H9 (cell line): ENCODE measurements at regions not wholly inside any gene's neighbourhood (a gene's known extent, or its start where the extent isn't known, plus 50 kb on each side); places are given as distances from the start of the nearest gene placed in this dataset.
A peak's percentile ranks its signal among the peaks of the same experiment; 100 is the strongest.

ENCODE experiments used
- DNase-seq: peaks from one replicate; pipeline ENCODE4 v3.0.0-alpha.2; 2017
- H2AFZ ChIP-seq: one replicate; pipeline ENCODE4 v1.6.1; 2013; ENCODE audit warnings: mild to moderate bottlenecking, low read length, control low read depth, moderate library complexity
- H2AK5ac ChIP-seq: 2 replicates; pipeline ENCODE4 v1.6.1; 2013; ENCODE audit warnings: low read length, control low read depth, mixed read lengths; ENCODE audit not compliant: insufficient read length
- H2BK120ac ChIP-seq: one replicate; pipeline ENCODE4 v1.6.1; 2013; ENCODE audit warnings: low read depth, mild to moderate bottlenecking, low read length, control low read depth, inconsistent platforms; ENCODE audit not compliant: poor library complexity, severe bottlenecking
- H2BK12ac ChIP-seq: 2 replicates; pipeline ENCODE4 v1.6.1; 2013; ENCODE audit warnings: low read length, control low read depth, mixed read lengths, low read depth; ENCODE audit not compliant: insufficient read length
- H2BK15ac ChIP-seq: 2 replicates; pipeline ENCODE4 v1.6.1; 2013; ENCODE audit warnings: low read depth, low read length, control low read depth
- H2BK20ac ChIP-seq: one replicate; pipeline ENCODE4 v1.6.1; 2013; ENCODE audit warnings: low read depth, mild to moderate bottlenecking, low read length, control low read depth, inconsistent platforms; ENCODE audit not compliant: poor library complexity, severe bottlenecking
- H2BK5ac ChIP-seq: 2 replicates; pipeline ENCODE4 v1.6.1; 2013; ENCODE audit warnings: low read length, control low read depth, mixed read lengths; ENCODE audit not compliant: insufficient read length
- H3K14ac ChIP-seq: 2 replicates; pipeline ENCODE4 v1.6.1; 2013; ENCODE audit warnings: low read length, control low read depth; ENCODE audit not compliant: insufficient read depth
- H3K18ac ChIP-seq: 2 replicates; pipeline ENCODE4 v1.6.1; 2013; ENCODE audit warnings: low read depth, mild to moderate bottlenecking, mixed read lengths, low read length, control low read depth; ENCODE audit not compliant: insufficient read length
- H3K23ac ChIP-seq: 2 replicates; pipeline ENCODE4 v1.6.1; 2013; ENCODE audit warnings: low read length, control low read depth, mixed read lengths, low read depth; ENCODE audit not compliant: insufficient read length
- H3K23me2 ChIP-seq: 2 replicates; pipeline ENCODE4 v1.6.1; 2013; ENCODE audit warnings: low read depth, mild to moderate bottlenecking, mixed read lengths, low read length, control low read depth; ENCODE audit not compliant: insufficient read length, poor library complexity, severe bottlenecking
- H3K27ac ChIP-seq: 2 replicates; pipeline ENCODE4 v1.5.1; 2013; ENCODE audit warnings: low read length, control low read depth, mixed read lengths, low read depth; ENCODE audit not compliant: insufficient read length
- H3K27me3 ChIP-seq: 2 replicates; pipeline ENCODE4 v1.6.1; 2013; ENCODE audit warnings: low read length, control low read depth, inconsistent platforms; ENCODE audit not compliant: insufficient read depth
- H3K4ac ChIP-seq: 2 replicates; pipeline ENCODE4 v1.6.1; 2013; ENCODE audit warnings: low read depth, mild to moderate bottlenecking, control low read depth, inconsistent platforms, low read length, moderate library complexity
- H3K4me1 ChIP-seq: 2 replicates; pipeline ENCODE4 v1.6.1; 2013; ENCODE audit warnings: low read length, control low read depth, inconsistent platforms; ENCODE audit not compliant: insufficient read depth
- H3K4me2 ChIP-seq: 2 replicates; pipeline ENCODE4 v1.6.1; 2013; ENCODE audit warnings: low read length, control low read depth, mixed read lengths; ENCODE audit not compliant: insufficient read length, insufficient read depth
- H3K56ac ChIP-seq: 2 replicates; pipeline ENCODE4 v1.6.1; 2013; ENCODE audit warnings: low read depth, mild to moderate bottlenecking, mixed read lengths, low read length, control low read depth; ENCODE audit not compliant: insufficient read length
- H3K79me1 ChIP-seq: 2 replicates; pipeline ENCODE4 v1.6.1; 2013; ENCODE audit warnings: low read depth, mild to moderate bottlenecking, moderate library complexity, low read length, control low read depth, inconsistent platforms; ENCODE audit not compliant: insufficient read depth, poor library complexity, severe bottlenecking
- H3K79me2 ChIP-seq: 2 replicates; pipeline ENCODE4 v1.6.1; 2013; ENCODE audit warnings: low read length, control low read depth, inconsistent platforms; ENCODE audit not compliant: insufficient read depth
- H3K9ac ChIP-seq: 2 replicates; pipeline ENCODE4 v1.6.1; 2013; ENCODE audit warnings: low read length, control low read depth, mixed read lengths; ENCODE audit not compliant: insufficient read length; ENCODE audit errors: extremely low read depth
- H3K9me3 ChIP-seq: one replicate; pipeline ENCODE4 v1.6.1; 2013; ENCODE audit warnings: low read depth, low read length, inconsistent platforms; ENCODE audit not compliant: control insufficient read depth
- H3T11ph ChIP-seq: one replicate; pipeline ENCODE4 v1.6.1; 2013; ENCODE audit warnings: mild to moderate bottlenecking, low read length, control low read depth, inconsistent platforms
- H4K20me1 ChIP-seq: one replicate; pipeline ENCODE4 v1.6.1; 2013; ENCODE audit not compliant: control insufficient read depth, insufficient read length, insufficient read depth
- H4K5ac ChIP-seq: 2 replicates; pipeline ENCODE4 v1.6.1; 2013; ENCODE audit warnings: low read depth, mild to moderate bottlenecking, mixed read lengths, low read length, control low read depth; ENCODE audit not compliant: insufficient read length
- H4K8ac ChIP-seq: replicated peaks from 2 replicates; pipeline ENCODE4 v1.6.1; 2013; ENCODE audit warnings: low read length, control low read depth, mixed read lengths, low read depth; ENCODE audit not compliant: insufficient read length
- H4K91ac ChIP-seq: 2 replicates; pipeline ENCODE4 v1.6.1; 2013; ENCODE audit warnings: low read depth, mild to moderate bottlenecking, moderate library complexity, mixed read lengths, low read length, control low read depth; ENCODE audit not compliant: insufficient read length
- H3K27ac Mint-ChIP-seq, 3 experiments: 2 replicates in 2 of 3; 3 replicates in 1 of 3; pipeline ENCODE4 v1.8.0; 2020 to 2021; ENCODE audit warnings: mixed read lengths in 3 of 3, mild to moderate bottlenecking in 1 of 3, moderate library complexity in 1 of 3
- H3K27me3 Mint-ChIP-seq: 2 replicates; pipeline ENCODE4 v1.8.0; 2021; ENCODE audit warnings: low read depth, mild to moderate bottlenecking, moderate library complexity, mixed read lengths
- H3K36me3 Mint-ChIP-seq, 3 experiments: 2 replicates in 2 of 3; 3 replicates in 1 of 3; pipeline ENCODE4 v1.8.0; 2020 to 2021; ENCODE audit warnings: low read depth in 3 of 3, mixed read lengths in 3 of 3; ENCODE audit not compliant: insufficient read depth in 1 of 3
- H3K4me1 Mint-ChIP-seq, 2 experiments: 2 replicates each; pipeline ENCODE4 v1.8.0; 2020; ENCODE audit warnings: mixed read lengths in 2 of 2
- H3K4me3 Mint-ChIP-seq, 2 experiments: 2 replicates in 1 of 2; 3 replicates in 1 of 2; pipeline ENCODE4 v1.8.0; 2020 to 2021; ENCODE audit warnings: mild to moderate bottlenecking in 2 of 2, mixed read lengths in 2 of 2, moderate library complexity in 1 of 2
- H3K9me3 Mint-ChIP-seq, 2 experiments: 2 replicates in 1 of 2; 3 replicates in 1 of 2; pipeline ENCODE4 v1.8.0; 2020; ENCODE audit warnings: mild to moderate bottlenecking in 2 of 2, mixed read lengths in 2 of 2, moderate library complexity in 1 of 2
- WGBS: extraction: QIAGEN DNeasy Blood & Tissue Kit; methylation state at CpG from one replicate; pipeline ENCODE4 v1.1.7; 2013; ENCODE audit warnings: missing lambda C conversion rate, low lambda C conversion rate, mixed read lengths; ENCODE audit not compliant: insufficient read length; ENCODE audit errors: extremely low coverage; 5-methylcytosine and 5-hydroxymethylcytosine counted together
- TF ChIP-seq, protein P1 (sequence below): fragments of 200-600 bp; sonication (generic); conservative IDR thresholded peaks from 3 replicates; pipeline ENCODE4 v1.8.0; 2021; ENCODE audit warnings: antibody characterized with exemption, mild to moderate bottlenecking

GRCh38 chr2:45137966-45138695 lies 128.9 kb upstream of the SIX2 start:
- H4K91ac ChIP-seq: no peak overlapping the region
- H3K23me2 ChIP-seq: no peaks in the 10 kb centered on the region
- H3K23ac ChIP-seq: no peak overlapping the region

More at GRCh38 chr2:45137966-45138695, 128.9 kb upstream of the SIX2 start:
- Histone ChIP-seq H3K56ac (no peak overlapping the region), H3K18ac (peak overlapping the region; percentile 59), H2BK120ac (no peak overlapping the region), H2BK20ac (no peak overlapping the region), H3K4ac (no peak overlapping the region), H3K27ac (no peak overlapping the region), H3K27me3 (no peaks in the 10 kb centered on the region), H4K8ac (no peak overlapping the region), H3K79me1 (no peaks in the 10 kb centered on the region), H3K9me3 (no peaks in the 10 kb centered on the region), H3K14ac (peak overlapping the region; percentile 49), H2AFZ (no peak overlapping the region), H3K9ac (no peak overlapping the region), H2BK15ac (0 out of 2 replicates have a peak overlapping the region, but pooled peaks have one; percentile 87), H2AK5ac (no peak overlapping the region), H3K4me1 (no peaks in the 10 kb centered on the region; the same call in 1 of the 2 replicates), H3T11ph (no peak overlapping the region), H2BK12ac (no peak overlapping the region), H3K4me2 (no peak overlapping the region), H2BK5ac (no peak overlapping the region), H4K5ac (no peak overlapping the region), H3K79me2 (no peaks in the 10 kb centered on the region), H4K20me1 (no peaks in the 10 kb centered on the region)
- no peaks in the 10 kb centered on the region for H3K9me3 Mint-ChIP-seq
- TF ChIP-seq, protein P1, sequence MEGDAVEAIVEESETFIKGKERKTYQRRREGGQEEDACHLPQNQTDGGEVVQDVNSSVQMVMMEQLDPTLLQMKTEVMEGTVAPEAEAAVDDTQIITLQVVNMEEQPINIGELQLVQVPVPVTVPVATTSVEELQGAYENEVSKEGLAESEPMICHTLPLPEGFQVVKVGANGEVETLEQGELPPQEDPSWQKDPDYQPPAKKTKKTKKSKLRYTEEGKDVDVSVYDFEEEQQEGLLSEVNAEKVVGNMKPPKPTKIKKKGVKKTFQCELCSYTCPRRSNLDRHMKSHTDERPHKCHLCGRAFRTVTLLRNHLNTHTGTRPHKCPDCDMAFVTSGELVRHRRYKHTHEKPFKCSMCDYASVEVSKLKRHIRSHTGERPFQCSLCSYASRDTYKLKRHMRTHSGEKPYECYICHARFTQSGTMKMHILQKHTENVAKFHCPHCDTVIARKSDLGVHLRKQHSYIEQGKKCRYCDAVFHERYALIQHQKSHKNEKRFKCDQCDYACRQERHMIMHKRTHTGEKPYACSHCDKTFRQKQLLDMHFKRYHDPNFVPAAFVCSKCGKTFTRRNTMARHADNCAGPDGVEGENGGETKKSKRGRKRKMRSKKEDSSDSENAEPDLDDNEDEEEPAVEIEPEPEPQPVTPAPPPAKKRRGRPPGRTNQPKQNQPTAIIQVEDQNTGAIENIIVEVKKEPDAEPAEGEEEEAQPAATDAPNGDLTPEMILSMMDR: no peak
- DNase-seq: no peak
- no CpG with 5 or more reads among the region's 8 CpGs for WGBS
- H3K27ac Mint-ChIP-seq: no peak overlapping the region
- H3K4me3 Mint-ChIP-seq: no peak overlapping the region
- H3K36me3 Mint-ChIP-seq: no peaks in the 10 kb centered on the region; a peak in 1 of 7 replicates
- peaks cover 2% of the 10 kb centered on the region for H3K27me3 Mint-ChIP-seq
- peaks cover 10 to 13% of the 10 kb centered on the region in 2 experiments for H3K4me1 Mint-ChIP-seq
